ENCODE measurements at regions not wholly inside any gene's neighbourhood (a gene's known extent, or its start where the extent isn't known, plus 50 kb on each side); places are given as distances from the start of the nearest gene placed in this dataset.

DNA sequence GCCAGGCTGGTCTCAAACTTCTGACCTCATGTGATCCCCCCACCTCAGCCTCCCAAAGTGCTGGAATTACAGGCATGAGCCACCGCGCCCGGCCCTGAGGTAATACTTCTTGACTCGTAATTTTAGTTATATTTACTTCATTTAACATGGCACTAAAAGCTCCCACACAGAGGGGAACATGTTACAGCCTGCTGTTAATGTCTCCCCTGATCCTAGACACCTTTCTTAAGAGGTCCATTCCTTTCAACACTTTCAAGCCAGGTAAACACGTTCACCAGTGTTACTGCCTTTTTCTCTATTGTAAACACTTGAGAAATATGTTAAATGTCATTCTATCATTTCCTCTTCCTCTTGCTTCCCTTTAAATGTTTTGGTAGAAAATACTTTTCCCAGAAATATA is 161.4 kb downstream of the METTL4 start:
- TF ChIP-seq, protein P1, sequence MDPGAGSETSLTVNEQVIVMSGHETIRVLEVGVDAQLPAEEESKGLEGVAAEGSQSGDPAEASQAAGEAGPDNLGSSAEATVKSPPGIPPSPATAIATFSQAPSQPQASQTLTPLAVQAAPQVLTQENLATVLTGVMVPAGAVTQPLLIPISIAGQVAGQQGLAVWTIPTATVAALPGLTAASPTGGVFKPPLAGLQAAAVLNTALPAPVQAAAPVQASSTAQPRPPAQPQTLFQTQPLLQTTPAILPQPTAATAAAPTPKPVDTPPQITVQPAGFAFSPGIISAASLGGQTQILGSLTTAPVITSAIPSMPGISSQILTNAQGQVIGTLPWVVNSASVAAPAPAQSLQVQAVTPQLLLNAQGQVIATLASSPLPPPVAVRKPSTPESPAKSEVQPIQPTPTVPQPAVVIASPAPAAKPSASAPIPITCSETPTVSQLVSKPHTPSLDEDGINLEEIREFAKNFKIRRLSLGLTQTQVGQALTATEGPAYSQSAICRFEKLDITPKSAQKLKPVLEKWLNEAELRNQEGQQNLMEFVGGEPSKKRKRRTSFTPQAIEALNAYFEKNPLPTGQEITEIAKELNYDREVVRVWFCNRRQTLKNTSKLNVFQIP (CRISPR knock-in tag; IDR thresholded peaks at IDR 0.05; ENCODE audit: borderline replicate concordance, low read depth): no peak
- no peak for TF ChIP-seq OSR1 (CRISPR knock-in tag; IDR thresholded peaks at IDR 0.05)
- no peak for ATAC-seq

DNA sequence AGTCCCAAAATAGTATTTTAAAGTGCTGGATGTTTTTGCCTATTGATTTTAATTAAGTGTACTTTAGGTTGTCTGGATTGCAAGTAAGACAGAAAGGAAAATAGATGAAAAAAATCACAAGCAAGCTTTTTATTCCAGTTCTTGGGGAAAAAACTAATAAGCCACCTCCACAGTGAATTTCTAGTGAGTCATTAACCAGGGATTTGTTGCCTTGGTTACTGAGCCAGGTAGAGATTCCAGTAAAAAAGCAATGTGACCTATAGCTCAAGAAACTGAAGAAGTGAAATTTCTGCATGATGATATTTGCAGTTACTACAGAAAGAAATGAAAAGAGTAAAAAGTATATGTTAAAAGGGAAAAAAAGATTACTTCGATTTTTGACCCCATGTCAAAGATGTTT is 160.6 kb downstream of the METTL4 start:
- peak; percentile 24; the same call in 2 of the 3 replicates for ATAC-seq
- TF ChIP-seq RARB (CRISPR knock-in tag; IDR thresholded peaks at IDR 0.05): no peak
- no peak for TF ChIP-seq SNAI2 (CRISPR knock-in tag; IDR thresholded peaks at IDR 0.05)
- TF ChIP-seq ZNF70 (CRISPR knock-in tag; IDR thresholded peaks at IDR 0.05): no peak
- TF ChIP-seq, protein P2, sequence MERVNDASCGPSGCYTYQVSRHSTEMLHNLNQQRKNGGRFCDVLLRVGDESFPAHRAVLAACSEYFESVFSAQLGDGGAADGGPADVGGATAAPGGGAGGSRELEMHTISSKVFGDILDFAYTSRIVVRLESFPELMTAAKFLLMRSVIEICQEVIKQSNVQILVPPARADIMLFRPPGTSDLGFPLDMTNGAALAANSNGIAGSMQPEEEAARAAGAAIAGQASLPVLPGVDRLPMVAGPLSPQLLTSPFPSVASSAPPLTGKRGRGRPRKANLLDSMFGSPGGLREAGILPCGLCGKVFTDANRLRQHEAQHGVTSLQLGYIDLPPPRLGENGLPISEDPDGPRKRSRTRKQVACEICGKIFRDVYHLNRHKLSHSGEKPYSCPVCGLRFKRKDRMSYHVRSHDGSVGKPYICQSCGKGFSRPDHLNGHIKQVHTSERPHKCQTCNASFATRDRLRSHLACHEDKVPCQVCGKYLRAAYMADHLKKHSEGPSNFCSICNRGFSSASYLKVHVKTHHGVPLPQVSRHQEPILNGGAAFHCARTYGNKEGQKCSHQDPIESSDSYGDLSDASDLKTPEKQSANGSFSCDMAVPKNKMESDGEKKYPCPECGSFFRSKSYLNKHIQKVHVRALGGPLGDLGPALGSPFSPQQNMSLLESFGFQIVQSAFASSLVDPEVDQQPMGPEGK (CRISPR knock-in tag; IDR thresholded peaks at IDR 0.05; ENCODE audit: borderline replicate concordance): no peak
- no peak for TF ChIP-seq TCF4 (CRISPR knock-in tag; IDR thresholded peaks at IDR 0.05; ENCODE audit: borderline replicate concordance)
- TF ChIP-seq, protein P1 (CRISPR knock-in tag; IDR thresholded peaks at IDR 0.05; ENCODE audit: borderline replicate concordance, low read depth): no peak
- TF ChIP-seq ARNTL (CRISPR knock-in tag; IDR thresholded peaks at IDR 0.05; ENCODE audit: borderline replicate concordance, low read depth): no peak
- TF ChIP-seq, protein P3, sequence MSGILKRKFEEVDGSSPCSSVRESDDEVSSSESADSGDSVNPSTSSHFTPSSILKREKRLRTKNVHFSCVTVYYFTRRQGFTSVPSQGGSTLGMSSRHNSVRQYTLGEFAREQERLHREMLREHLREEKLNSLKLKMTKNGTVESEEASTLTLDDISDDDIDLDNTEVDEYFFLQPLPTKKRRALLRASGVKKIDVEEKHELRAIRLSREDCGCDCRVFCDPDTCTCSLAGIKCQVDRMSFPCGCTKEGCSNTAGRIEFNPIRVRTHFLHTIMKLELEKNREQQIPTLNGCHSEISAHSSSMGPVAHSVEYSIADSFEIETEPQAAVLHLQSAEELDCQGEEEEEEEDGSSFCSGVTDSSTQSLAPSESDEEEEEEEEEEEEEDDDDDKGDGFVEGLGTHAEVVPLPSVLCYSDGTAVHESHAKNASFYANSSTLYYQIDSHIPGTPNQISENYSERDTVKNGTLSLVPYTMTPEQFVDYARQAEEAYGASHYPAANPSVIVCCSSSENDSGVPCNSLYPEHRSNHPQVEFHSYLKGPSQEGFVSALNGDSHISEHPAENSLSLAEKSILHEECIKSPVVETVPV (CRISPR knock-in tag; IDR thresholded peaks at IDR 0.05): no peak
- TF ChIP-seq TOX (CRISPR knock-in tag; IDR thresholded peaks at IDR 0.05; ENCODE audit: borderline replicate concordance): no peak
- TF ChIP-seq BACH2 (CRISPR knock-in tag; IDR thresholded peaks at IDR 0.05; ENCODE audit: borderline replicate concordance): no peak
- TF ChIP-seq ZFP3 (CRISPR knock-in tag; IDR thresholded peaks at IDR 0.05): no peak
- TF ChIP-seq, protein P4, sequence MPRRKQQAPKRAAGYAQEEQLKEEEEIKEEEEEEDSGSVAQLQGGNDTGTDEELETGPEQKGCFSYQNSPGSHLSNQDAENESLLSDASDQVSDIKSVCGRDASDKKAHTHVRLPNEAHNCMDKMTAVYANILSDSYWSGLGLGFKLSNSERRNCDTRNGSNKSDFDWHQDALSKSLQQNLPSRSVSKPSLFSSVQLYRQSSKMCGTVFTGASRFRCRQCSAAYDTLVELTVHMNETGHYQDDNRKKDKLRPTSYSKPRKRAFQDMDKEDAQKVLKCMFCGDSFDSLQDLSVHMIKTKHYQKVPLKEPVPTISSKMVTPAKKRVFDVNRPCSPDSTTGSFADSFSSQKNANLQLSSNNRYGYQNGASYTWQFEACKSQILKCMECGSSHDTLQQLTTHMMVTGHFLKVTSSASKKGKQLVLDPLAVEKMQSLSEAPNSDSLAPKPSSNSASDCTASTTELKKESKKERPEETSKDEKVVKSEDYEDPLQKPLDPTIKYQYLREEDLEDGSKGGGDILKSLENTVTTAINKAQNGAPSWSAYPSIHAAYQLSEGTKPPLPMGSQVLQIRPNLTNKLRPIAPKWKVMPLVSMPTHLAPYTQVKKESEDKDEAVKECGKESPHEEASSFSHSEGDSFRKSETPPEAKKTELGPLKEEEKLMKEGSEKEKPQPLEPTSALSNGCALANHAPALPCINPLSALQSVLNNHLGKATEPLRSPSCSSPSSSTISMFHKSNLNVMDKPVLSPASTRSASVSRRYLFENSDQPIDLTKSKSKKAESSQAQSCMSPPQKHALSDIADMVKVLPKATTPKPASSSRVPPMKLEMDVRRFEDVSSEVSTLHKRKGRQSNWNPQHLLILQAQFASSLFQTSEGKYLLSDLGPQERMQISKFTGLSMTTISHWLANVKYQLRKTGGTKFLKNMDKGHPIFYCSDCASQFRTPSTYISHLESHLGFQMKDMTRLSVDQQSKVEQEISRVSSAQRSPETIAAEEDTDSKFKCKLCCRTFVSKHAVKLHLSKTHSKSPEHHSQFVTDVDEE (CRISPR knock-in tag; IDR thresholded peaks at IDR 0.05): no peak
- TF ChIP-seq, protein P5, sequence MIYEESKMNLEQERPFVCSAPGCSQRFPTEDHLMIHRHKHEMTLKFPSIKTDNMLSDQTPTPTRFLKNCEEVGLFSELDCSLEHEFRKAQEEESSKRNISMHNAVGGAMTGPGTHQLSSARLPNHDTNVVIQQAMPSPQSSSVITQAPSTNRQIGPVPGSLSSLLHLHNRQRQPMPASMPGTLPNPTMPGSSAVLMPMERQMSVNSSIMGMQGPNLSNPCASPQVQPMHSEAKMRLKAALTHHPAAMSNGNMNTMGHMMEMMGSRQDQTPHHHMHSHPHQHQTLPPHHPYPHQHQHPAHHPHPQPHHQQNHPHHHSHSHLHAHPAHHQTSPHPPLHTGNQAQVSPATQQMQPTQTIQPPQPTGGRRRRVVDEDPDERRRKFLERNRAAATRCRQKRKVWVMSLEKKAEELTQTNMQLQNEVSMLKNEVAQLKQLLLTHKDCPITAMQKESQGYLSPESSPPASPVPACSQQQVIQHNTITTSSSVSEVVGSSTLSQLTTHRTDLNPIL (CRISPR knock-in tag; IDR thresholded peaks at IDR 0.05; ENCODE audit: low read depth): no peak
- no peak for TF ChIP-seq ISL1 (CRISPR knock-in tag; IDR thresholded peaks at IDR 0.05)
- TF ChIP-seq PPARA (CRISPR knock-in tag; IDR thresholded peaks at IDR 0.05; ENCODE audit: borderline replicate concordance): no peak
- no peak for TF ChIP-seq ESRRG (CRISPR knock-in tag; IDR thresholded peaks at IDR 0.05)
- no peak for TF ChIP-seq ZNF565 (CRISPR knock-in tag; conservative IDR thresholded peaks at IDR 0.05; ENCODE audit: low read depth)

DNA sequence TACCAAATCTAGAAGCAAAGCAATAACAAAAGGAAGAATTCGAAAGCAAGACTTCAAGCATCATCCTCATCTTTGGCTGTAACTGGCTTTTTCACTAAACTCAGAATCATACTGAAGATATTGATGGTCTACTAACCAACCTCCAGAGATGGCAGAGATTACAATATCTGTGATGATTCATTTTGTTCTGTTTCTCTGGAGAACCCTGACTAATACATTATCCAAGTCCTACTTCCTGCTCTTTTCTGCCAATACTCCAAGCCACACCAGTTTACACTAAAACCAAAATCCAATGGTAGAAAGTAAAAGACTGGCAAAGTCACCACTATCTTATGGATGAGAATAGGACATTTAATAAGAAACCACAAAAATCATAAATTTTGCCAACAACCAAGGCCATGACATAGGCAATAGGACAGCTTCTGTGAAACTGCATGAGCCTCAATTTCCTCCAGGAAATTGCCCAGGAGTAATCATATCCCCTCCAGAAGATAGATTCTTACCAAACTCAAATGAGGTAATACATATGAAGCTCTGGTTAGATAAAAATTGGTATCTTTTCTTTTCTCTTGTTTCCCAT is 159.8 kb downstream of the METTL4 start:
- TF ChIP-seq OSR1 (CRISPR knock-in tag; IDR thresholded peaks at IDR 0.05) (0 out of 2 replicates have a peak, but pooled peaks have one; percentile 52), CSDC2 (CRISPR knock-in tag; IDR thresholded peaks at IDR 0.05) (no peak)
- peak; percentile 88 for ATAC-seq

Data from SK-N-SH treated with all-trans-retinoic acid at 6 μM for 48 hours (cell line).